GM18858 (cell line): ENCODE measurements at regions not wholly inside any gene's neighbourhood (a gene's known extent, or its start where the extent isn't known, plus 50 kb on each side); places are given as distances from the start of the nearest gene placed in this dataset.
"Not testable (repeated sequence)": the region's sequence is repeated elsewhere in the genome, so short reads cannot be mapped to it uniquely, and the experiment has no call there.

ENCODE experiments used
- ATAC-seq: cut with Tn5 transposase; IDR thresholded peaks from one replicate; pipeline ENCODE4 v1.9.1; 2021; ENCODE audit not compliant: unreplicated experiment

GRCh38 chr7:50920031-50920635, 137.4 kb upstream of the GRB10 start:
- no peak for ATAC-seq

GRCh38 chr7:50915621-50916020, 132.9 kb upstream of the GRB10 start:
- ATAC-seq: no peak

GRCh38 chr7:50914460-50914859, 131.8 kb upstream of the GRB10 start:
- ATAC-seq: no peak

- ATAC-seq: no peak
Measured at GRCh38 chr7:50908628-50909290, 126.1 kb upstream of the GRB10 start.

- not testable (repeated sequence) for ATAC-seq
Measured at GRCh38 chr7:50898604-50899477, 116.1 kb upstream of the GRB10 start.

- not testable (repeated sequence) for ATAC-seq
Measured at GRCh38 chr7:50887061-50887460, 104.4 kb upstream of the GRB10 start.

GRCh38 chr7:50872437-50872836, 89.7 kb upstream of the GRB10 start:
- no peak for ATAC-seq

GRCh38 chr7:50869108-50869725, 86.5 kb upstream of the GRB10 start:
- no peak for ATAC-seq

GRCh38 chr7:50868426-50869100, 85.9 kb upstream of the GRB10 start:
- no peak for ATAC-seq

- no peak for ATAC-seq
Measured at GRCh38 chr7:50867034-50867356, 84.3 kb upstream of the GRB10 start.

- no peak for ATAC-seq
Measured at GRCh38 chr7:50866343-50867033, 83.8 kb upstream of the GRB10 start.

- no peak for ATAC-seq
Measured at GRCh38 chr7:50865450-50865849, 82.8 kb upstream of the GRB10 start.

GRCh38 chr7:50864694-50865093, 82.0 kb upstream of the GRB10 start:
- no peak for ATAC-seq

GRCh38 chr7:50863053-50863452, 80.4 kb upstream of the GRB10 start:
- ATAC-seq: no peak

- no peak for ATAC-seq
Measured at GRCh38 chr7:50862302-50862701, 79.6 kb upstream of the GRB10 start.

- ATAC-seq: no peak
Measured at GRCh38 chr7:50860598-50860997, 77.9 kb upstream of the GRB10 start.

GRCh38 chr7:50860174-50860573, 77.5 kb upstream of the GRB10 start:
- no peak for ATAC-seq

GRCh38 chr7:50858528-50859245, 76.0 kb upstream of the GRB10 start:
- no peak for ATAC-seq

- no peak for ATAC-seq
Measured at GRCh38 chr7:50857804-50858489, 75.3 kb upstream of the GRB10 start.
